K562 (cell line): ENCODE measurements at regions not wholly inside any gene's neighbourhood (a gene's known extent, or its start where the extent isn't known, plus 50 kb on each side); places are given as distances from the start of the nearest gene placed in this dataset.

Experiments used
- ATAC-seq: fragments of 200-7000 bp; cut with Tn5 transposase; 3 replicates; pipeline ENCODE4 v1.9.1; 2020; ENCODE audit warnings: moderate library complexity
- BruUV-seq: library from RNA; stranded (reverse); fragments of 400-500 nt; replicated peaks from 2 replicates; lab custom pipeline; 2021; lab: Mats Ljungman, UMichigan
- CTCF ChIA-PET: fragments of 300-600 bp; formaldehyde crosslinking; extraction: SDS; loops from one replicate; lab custom pipeline; 2021; ENCODE audit warnings: low intra/inter-chr PET ratio; lab: Yijun Ruan, JAX
- POLR2A ChIA-PET: fragments of 300-600, 350-650 bp; sonication (Branson Sonifier 250); formaldehyde crosslinking; extraction: SDS; loops from one replicate; lab custom pipeline; 2021; ENCODE audit warnings: antibody characterized with exemption, inconsistent platforms; lab: Yijun Ruan, JAX
- DNase-seq, 4 experiments: peaks; one replicate each; pipeline versions ENCODE4 v3.0.0 to v3.0.0-alpha.2; 2011 to 2018; ENCODE audit warnings: low spot score in 3 of 4, mixed read lengths in 3 of 4; ENCODE audit errors: extremely low read depth in 1 of 4
- FAIRE-seq: peaks from 2 replicates; lab custom pipeline; 2011; peaks lifted over from hg19 to GRCh38; lab: Jason Lieb, UNC
- H2AFZ ChIP-seq: 2 replicates; pipeline ENCODE4 v1.6.0; 2011; ENCODE audit warnings: low read depth, low read length, control low read depth, inconsistent platforms
- H3K27ac ChIP-seq: fragments of 200-600 bp; 3 replicates; pipeline ENCODE4 v1.8.0; 2011; ENCODE audit warnings: low read depth, mild to moderate bottlenecking, control low read depth, inconsistent platforms, low read length, moderate library complexity, mixed read lengths; ENCODE audit errors: extremely low read depth
- H3K27me3 ChIP-seq, 2 experiments: fragments of 300-600 bp in 1 of 2; 2 replicates in 1 of 2; 3 replicates in 1 of 2; pipeline versions ENCODE4 v1.6.0 to v1.8.0; 2011; ENCODE audit warnings: inconsistent platforms in 2 of 2, low read length in 2 of 2, mild to moderate bottlenecking in 1 of 2, mixed read lengths in 1 of 2, moderate library complexity in 1 of 2; ENCODE audit not compliant: control insufficient read depth in 2 of 2, insufficient read depth in 2 of 2
- H3K36me3 ChIP-seq: fragments of 300-600 bp; 3 replicates; pipeline ENCODE4 v1.8.0; 2011; ENCODE audit warnings: mild to moderate bottlenecking, low read length, inconsistent platforms; ENCODE audit not compliant: control insufficient read depth, insufficient read depth
- H3K4me1 ChIP-seq, 2 experiments: fragments of 200-600 bp in 1 of 2; replicated peaks in 1 of 2; 2 replicates in 1 of 2; 3 replicates in 1 of 2; pipeline versions ENCODE4 v1.5.1 to v1.8.0; 2011; ENCODE audit warnings: inconsistent platforms in 2 of 2, low read length in 2 of 2, mild to moderate bottlenecking in 1 of 2, mixed read lengths in 1 of 2, moderate library complexity in 1 of 2; ENCODE audit not compliant: control insufficient read depth in 2 of 2, insufficient read depth in 2 of 2
- H3K4me2 ChIP-seq: 2 replicates; pipeline ENCODE4 v1.6.1; 2011; ENCODE audit warnings: low read length, control low read depth, inconsistent platforms, mixed read lengths; ENCODE audit not compliant: insufficient read depth
- H3K4me3 ChIP-seq: fragments of 200-600 bp; sonication (generic), shearing (Covaris generic); 2 replicates; pipeline ENCODE4 v1.5.1; 2016; ENCODE audit warnings: control low read depth, inconsistent platforms
- H3K79me2 ChIP-seq: fragments of 200-600 bp; 3 replicates; pipeline ENCODE4 v1.8.0; 2011; ENCODE audit warnings: low read length, inconsistent platforms; ENCODE audit not compliant: control insufficient read depth, insufficient read depth
- H3K9ac ChIP-seq, 2 experiments: 2 replicates each; pipeline versions ENCODE4 v1.6.0 to v1.6.1; 2011; ENCODE audit warnings: low read depth in 2 of 2, low read length in 2 of 2, control low read depth in 1 of 2, inconsistent platforms in 1 of 2, mild to moderate bottlenecking in 1 of 2, mixed read lengths in 1 of 2; ENCODE audit not compliant: insufficient read depth in 1 of 2
- H3K9me1 ChIP-seq: one replicate; pipeline ENCODE4 v1.6.0; 2011; ENCODE audit warnings: inconsistent platforms, mild to moderate bottlenecking, low read length, moderate library complexity; ENCODE audit not compliant: control insufficient read depth, insufficient read depth
- H3K9me3 ChIP-seq: replicated peaks from 2 replicates; pipeline ENCODE4 v1.5.1; 2011; ENCODE audit warnings: low read depth, low read length, inconsistent platforms; ENCODE audit not compliant: control insufficient read depth, insufficient read depth
- H4K20me1 ChIP-seq: replicated peaks from 2 replicates; pipeline ENCODE4 v1.6.1; 2011; ENCODE audit warnings: low read length, inconsistent platforms, mixed read lengths; ENCODE audit not compliant: control insufficient read depth, insufficient read depth
- BRD4 ChIP-seq: fragments of 200-600 bp; sonication (generic); IDR thresholded peaks from 2 replicates; pipeline ENCODE4 v1.6.1; 2017; ENCODE audit warnings: inconsistent platforms
- CEBPB ChIP-seq: fragments of 450-650 bp; IDR thresholded peaks from 2 replicates; pipeline ENCODE4 v1.6.1; 2016; ENCODE audit warnings: missing genetic modification characterization, missing compliant biosample characterization
- EWSR1 ChIP-seq: fragments of 450-650 bp; IDR thresholded peaks from 2 replicates; pipeline ENCODE4 v1.6.1; 2018; ENCODE audit warnings: borderline replicate concordance, mild to moderate bottlenecking, low read depth, moderate library complexity; ENCODE audit not compliant: partially characterized antibody
- ZNF23 ChIP-seq: fragments of 250-450 bp; sonication (Bioruptor Pico); IDR thresholded peaks from 2 replicates; pipeline ENCODE4 v1.4.0; 2020; ENCODE audit warnings: mild to moderate bottlenecking
- ZNF778 ChIP-seq: fragments of 450-650 bp; formaldehyde crosslinking; IDR thresholded peaks from 2 replicates; pipeline ENCODE4 v1.4.0; 2020; ENCODE audit warnings: mild to moderate bottlenecking, moderate library complexity
- WGBS: fragments of 100-300 bp; shearing (Covaris generic); methylation state at CpG from one replicate; pipeline ENCODE4 v1.1.6; 2016; ENCODE audit warnings: low coverage, mixed read lengths; ENCODE audit not compliant: insufficient coverage; ENCODE audit errors: missing lambda C conversion rate; 5-methylcytosine and 5-hydroxymethylcytosine counted together
- in situ Hi-C: fragments of 300-500 bp; cut with MboI; formaldehyde crosslinking; loops from 4 replicates; pipeline ENCODE4 v1.15.0; 2018; ENCODE audit warnings: inconsistent platforms, mixed read lengths
- intact Hi-C: fragments of 100-400 bp; cut with micrococcal nuclease; formaldehyde crosslinking; loops from 2 replicates; pipeline ENCODE4 v1.14.2; 2022
- TF ChIP-seq, protein P1 (sequence below): fragments of 250-450 bp; sonication (Bioruptor Pico); IDR thresholded peaks from 2 replicates; pipeline ENCODE4 v1.8.0; 2021; ENCODE audit warnings: moderate library complexity, mild to moderate bottlenecking, inconsistent platforms

DNA sequence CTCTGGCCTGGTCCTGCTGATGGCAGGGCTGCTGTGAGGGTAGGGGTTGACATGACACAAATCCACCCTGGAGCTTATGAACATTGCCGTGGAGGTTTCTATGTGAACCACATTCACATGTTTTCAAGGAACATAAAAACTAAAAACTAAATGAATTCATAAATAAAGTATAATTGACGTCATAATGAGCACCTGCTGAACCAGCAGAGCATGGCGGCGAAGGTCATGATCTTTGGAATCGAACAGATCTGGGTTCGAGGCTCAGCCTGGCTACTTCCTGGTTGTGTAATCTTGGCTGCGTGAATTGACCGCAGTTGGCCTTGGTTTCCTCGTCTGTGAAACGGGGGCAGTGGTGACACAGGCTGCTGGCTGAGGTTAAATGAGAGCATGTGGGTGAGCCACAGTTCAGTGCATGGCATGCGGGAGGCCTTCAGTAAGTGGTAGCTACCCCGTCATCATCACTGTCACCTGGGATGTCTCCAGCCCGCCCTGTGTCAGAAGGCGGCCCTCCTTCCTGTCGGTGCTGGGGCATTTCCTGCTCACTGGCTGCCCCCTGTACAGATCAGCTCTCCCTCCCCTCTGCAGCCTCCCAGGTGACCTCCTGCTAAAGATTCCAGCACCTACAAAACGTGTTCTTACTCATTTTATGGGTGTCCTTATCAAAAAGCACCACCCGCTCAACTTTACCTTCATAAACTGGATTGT is 190.3 kb upstream of the SHH start:
- H3K4me2 ChIP-seq: no peak overlapping the region
- no peak overlapping the region for H2AFZ ChIP-seq
- peaks cover 7% of the 10 kb centered on the region for H3K9me1 ChIP-seq
- H3K9me3 ChIP-seq: no peaks in the 10 kb centered on the region
- no peak for FAIRE-seq
- POLR2A ChIA-PET: interaction anchor here (0.6 kb wide), 1 partner anchor 140 kb away, joined by 7 read pairs; no protein-coding TSS in a partner anchor
- ATAC-seq: no peak
- TF ChIP-seq CEBPB (tag) (0 out of 2 replicates have a peak, but pooled peaks have one; percentile 25), ZNF778 (CRISPR knock-in tag) (no peak)
- no peak for DNase-seq
- 2% methylated on average over 17 of the region's 17 CpGs for WGBS
- no peak overlapping the region for H3K9ac ChIP-seq
- no peak overlapping the region for H3K4me3 ChIP-seq
- H4K20me1 ChIP-seq: peaks cover 13% of the 10 kb centered on the region
- CTCF ChIA-PET: no interaction called here
- in situ Hi-C loops: no loop called here
- H3K36me3 ChIP-seq: no peaks in the 10 kb centered on the region
- peaks cover 54 to 88% of the 10 kb centered on the region in 2 experiments for H3K27me3 ChIP-seq
- H3K79me2 ChIP-seq: no peaks in the 10 kb centered on the region
- intact Hi-C loops: no loop called here
- H3K4me1 ChIP-seq: no peaks in the 10 kb centered on the region
- H3K27ac ChIP-seq: no peak overlapping the region
- no TSS peak for BruUV-seq

DNA sequence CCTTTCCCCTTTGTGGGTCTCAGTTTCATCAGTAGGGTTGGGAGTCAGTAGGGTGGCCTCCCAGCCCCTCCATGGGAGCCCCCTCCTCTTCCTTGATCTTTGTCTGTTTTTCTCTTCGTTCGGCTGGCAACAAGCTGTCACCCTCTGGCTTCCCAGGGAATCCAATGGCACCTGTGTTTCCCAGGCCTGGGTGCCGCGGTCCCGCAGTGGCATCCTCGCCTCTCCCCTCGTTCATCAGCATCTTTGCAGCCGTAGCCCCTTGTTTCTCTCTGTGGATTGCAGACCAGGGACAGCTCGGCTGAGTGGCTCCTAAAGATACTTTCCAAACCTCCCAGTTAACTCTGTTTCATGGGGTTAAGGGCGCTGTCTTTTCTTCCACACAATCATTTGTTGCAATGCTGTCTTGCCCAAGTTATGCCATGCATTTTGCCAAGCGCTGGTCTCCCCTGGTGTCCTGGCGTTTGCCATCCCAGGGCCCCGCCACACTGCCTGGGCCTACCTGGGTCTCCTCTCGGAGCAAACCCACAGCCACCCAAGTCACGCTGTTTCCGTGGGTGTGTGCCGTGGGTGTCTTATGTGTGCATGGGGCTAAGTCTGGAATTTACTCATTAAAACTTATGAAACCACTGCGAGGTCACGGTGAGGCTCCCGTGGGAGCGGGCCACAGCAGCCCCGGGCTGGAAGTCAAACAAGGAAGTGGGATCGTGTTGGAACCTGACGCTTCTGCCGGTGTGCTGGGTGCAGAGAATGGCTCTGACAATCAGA is 189.4 kb upstream of the SHH start:
- ChIA-PET POLR2A (interaction anchor here (0.6 to 1.1 kb wide), 2 partner anchors 21 to 139 kb away, joined by 3 to 7 read pairs; no protein-coding TSS in a partner anchor), CTCF (interaction anchor here (0.7 kb wide), 1 partner anchor 25 kb away, joined by 3 read pairs; no protein-coding TSS in a partner anchor)
- Histone ChIP-seq H3K27ac (no peak overlapping the region), H3K27me3 (peaks cover 57 to 86% of the 10 kb centered on the region in 2 experiments), H3K9ac (no peak overlapping the region), H3K4me3 (no peak overlapping the region), H3K79me2 (no peaks in the 10 kb centered on the region), H3K9me1 (peaks cover 7% of the 10 kb centered on the region), H3K9me3 (no peaks in the 10 kb centered on the region), H3K36me3 (no peaks in the 10 kb centered on the region), H4K20me1 (peaks cover 13% of the 10 kb centered on the region), H3K4me2 (no peak overlapping the region), H2AFZ (no peak overlapping the region), H3K4me1 (no peaks in the 10 kb centered on the region)
- FAIRE-seq (no peak), ATAC-seq (no peak), DNase-seq (no peak)
- under 1% methylated on average over 25 of the region's 25 CpGs for WGBS
- no TSS peak for BruUV-seq
- in situ Hi-C loops: no loop called here
- TF ChIP-seq EWSR1 (no peak), ZNF23 (CRISPR knock-in tag) (no peak), BRD4 (no peak)
- TF ChIP-seq, protein P1, sequence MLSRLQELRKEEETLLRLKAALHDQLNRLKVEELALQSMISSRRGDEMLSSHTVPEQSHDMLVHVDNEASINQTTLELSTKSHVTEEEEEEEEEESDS (CRISPR knock-in tag): no peak
- intact Hi-C loops: no loop called here
